Hepatocyte (in vitro differentiated cells): ENCODE measurements at regions not wholly inside any gene's neighbourhood (a gene's known extent, or its start where the extent isn't known, plus 50 kb on each side); places are given as distances from the start of the nearest gene placed in this dataset.

Experiments used
- CTCF ChIP-seq: fragments of 200-600 bp; sonication (generic); IDR thresholded peaks from 2 replicates; pipeline ENCODE4 v1.5.1; 2016; ENCODE audit warnings: antibody characterized with exemption, mild to moderate bottlenecking; ENCODE audit not compliant: poor library complexity
- EZH2phosphoT487 ChIP-seq: fragments of 200-600 bp; sonication (generic); IDR thresholded peaks from one replicate; pipeline ENCODE4 v1.6.1; 2018; ENCODE audit warnings: antibody characterized with exemption, mild to moderate bottlenecking, low read depth, moderate library complexity; ENCODE audit not compliant: unreplicated experiment, severe bottlenecking

- no peak for TF ChIP-seq CTCF
- TF ChIP-seq EZH2phosphoT487: no peak
These were observed 523.0 kb downstream of the ANKRD7 start for GRCh38 chr7:118747473-118747872.
